K562 (cell line): ENCODE measurements at regions not wholly inside any gene's neighbourhood (a gene's known extent, or its start where the extent isn't known, plus 50 kb on each side); places are given as distances from the start of the nearest gene placed in this dataset.

Source experiments
- ATAC-seq: fragments of 200-7000 bp; cut with Tn5 transposase; 3 replicates; pipeline ENCODE4 v1.9.1; 2020; ENCODE audit warnings: moderate library complexity
- BruUV-seq: library from RNA; stranded (reverse); fragments of 400-500 nt; replicated peaks from 2 replicates; lab custom pipeline; 2021; lab: Mats Ljungman, UMichigan
- CTCF ChIA-PET: fragments of 300-600 bp; formaldehyde crosslinking; extraction: SDS; loops from one replicate; lab custom pipeline; 2021; ENCODE audit warnings: low intra/inter-chr PET ratio; lab: Yijun Ruan, JAX
- POLR2A ChIA-PET: fragments of 300-600, 350-650 bp; sonication (Branson Sonifier 250); formaldehyde crosslinking; extraction: SDS; loops from one replicate; lab custom pipeline; 2021; ENCODE audit warnings: antibody characterized with exemption, inconsistent platforms; lab: Yijun Ruan, JAX
- DNase-seq, 4 experiments: peaks; one replicate each; pipeline versions ENCODE4 v3.0.0 to v3.0.0-alpha.2; 2011 to 2018; ENCODE audit warnings: low spot score in 3 of 4, mixed read lengths in 3 of 4; ENCODE audit errors: extremely low read depth in 1 of 4
- FAIRE-seq: peaks from 2 replicates; lab custom pipeline; 2011; peaks lifted over from hg19 to GRCh38; lab: Jason Lieb, UNC
- H2AFZ ChIP-seq: 2 replicates; pipeline ENCODE4 v1.6.0; 2011; ENCODE audit warnings: low read depth, low read length, control low read depth, inconsistent platforms
- H3K27ac ChIP-seq: fragments of 200-600 bp; 3 replicates; pipeline ENCODE4 v1.8.0; 2011; ENCODE audit warnings: low read depth, mild to moderate bottlenecking, control low read depth, inconsistent platforms, low read length, moderate library complexity, mixed read lengths; ENCODE audit errors: extremely low read depth
- H3K27me3 ChIP-seq, 2 experiments: fragments of 300-600 bp in 1 of 2; 2 replicates in 1 of 2; 3 replicates in 1 of 2; pipeline versions ENCODE4 v1.6.0 to v1.8.0; 2011; ENCODE audit warnings: inconsistent platforms in 2 of 2, low read length in 2 of 2, mild to moderate bottlenecking in 1 of 2, mixed read lengths in 1 of 2, moderate library complexity in 1 of 2; ENCODE audit not compliant: control insufficient read depth in 2 of 2, insufficient read depth in 2 of 2
- H3K36me3 ChIP-seq: fragments of 300-600 bp; 3 replicates; pipeline ENCODE4 v1.8.0; 2011; ENCODE audit warnings: mild to moderate bottlenecking, low read length, inconsistent platforms; ENCODE audit not compliant: control insufficient read depth, insufficient read depth
- H3K4me1 ChIP-seq, 2 experiments: fragments of 200-600 bp in 1 of 2; replicated peaks in 1 of 2; 2 replicates in 1 of 2; 3 replicates in 1 of 2; pipeline versions ENCODE4 v1.5.1 to v1.8.0; 2011; ENCODE audit warnings: inconsistent platforms in 2 of 2, low read length in 2 of 2, mild to moderate bottlenecking in 1 of 2, mixed read lengths in 1 of 2, moderate library complexity in 1 of 2; ENCODE audit not compliant: control insufficient read depth in 2 of 2, insufficient read depth in 2 of 2
- H3K4me2 ChIP-seq: 2 replicates; pipeline ENCODE4 v1.6.1; 2011; ENCODE audit warnings: low read length, control low read depth, inconsistent platforms, mixed read lengths; ENCODE audit not compliant: insufficient read depth
- H3K4me3 ChIP-seq: fragments of 200-600 bp; sonication (generic), shearing (Covaris generic); 2 replicates; pipeline ENCODE4 v1.5.1; 2016; ENCODE audit warnings: control low read depth, inconsistent platforms
- H3K79me2 ChIP-seq: fragments of 200-600 bp; 3 replicates; pipeline ENCODE4 v1.8.0; 2011; ENCODE audit warnings: low read length, inconsistent platforms; ENCODE audit not compliant: control insufficient read depth, insufficient read depth
- H3K9ac ChIP-seq, 2 experiments: 2 replicates each; pipeline versions ENCODE4 v1.6.0 to v1.6.1; 2011; ENCODE audit warnings: low read depth in 2 of 2, low read length in 2 of 2, control low read depth in 1 of 2, inconsistent platforms in 1 of 2, mild to moderate bottlenecking in 1 of 2, mixed read lengths in 1 of 2; ENCODE audit not compliant: insufficient read depth in 1 of 2
- H3K9me1 ChIP-seq: one replicate; pipeline ENCODE4 v1.6.0; 2011; ENCODE audit warnings: inconsistent platforms, mild to moderate bottlenecking, low read length, moderate library complexity; ENCODE audit not compliant: control insufficient read depth, insufficient read depth
- H3K9me3 ChIP-seq: replicated peaks from 2 replicates; pipeline ENCODE4 v1.5.1; 2011; ENCODE audit warnings: low read depth, low read length, inconsistent platforms; ENCODE audit not compliant: control insufficient read depth, insufficient read depth
- H4K20me1 ChIP-seq: replicated peaks from 2 replicates; pipeline ENCODE4 v1.6.1; 2011; ENCODE audit warnings: low read length, inconsistent platforms, mixed read lengths; ENCODE audit not compliant: control insufficient read depth, insufficient read depth
- GTF3C2 ChIP-seq: IDR thresholded peaks from 3 replicates; pipeline ENCODE4 v1.6.1; 2011; ENCODE audit warnings: borderline replicate concordance, mild to moderate bottlenecking, moderate library complexity; ENCODE audit not compliant: insufficient read length; ENCODE audit errors: extremely low read depth
- PHB2 ChIP-seq: fragments of 450-650 bp; IDR thresholded peaks from 2 replicates; pipeline ENCODE4 v1.6.1; 2017; ENCODE audit warnings: low read depth
- TFAP4 ChIP-seq: sonication (generic); formaldehyde crosslinking; IDR thresholded peaks from 2 replicates; pipeline ENCODE4 v1.8.0; 2022; ENCODE audit warnings: missing genetic modification reagents, mild to moderate bottlenecking, moderate library complexity, borderline replicate concordance
- ZNF134 ChIP-seq: fragments of 250-450 bp; sonication (Bioruptor Pico); conservative IDR thresholded peaks from 2 replicates; pipeline ENCODE4 v1.4.0; 2020
- ZNF766 ChIP-seq: fragments of 200-800 bp; sonication (Bioruptor generic); conservative IDR thresholded peaks from 2 replicates; pipeline ENCODE4 v1.6.1; 2016; ENCODE audit warnings: missing genetic modification characterization, missing compliant biosample characterization
- WGBS: fragments of 100-300 bp; shearing (Covaris generic); methylation state at CpG from one replicate; pipeline ENCODE4 v1.1.6; 2016; ENCODE audit warnings: low coverage, mixed read lengths; ENCODE audit not compliant: insufficient coverage; ENCODE audit errors: missing lambda C conversion rate; 5-methylcytosine and 5-hydroxymethylcytosine counted together
- in situ Hi-C: fragments of 300-500 bp; cut with MboI; formaldehyde crosslinking; loops from 4 replicates; pipeline ENCODE4 v1.15.0; 2018; ENCODE audit warnings: inconsistent platforms, mixed read lengths
- intact Hi-C: fragments of 100-400 bp; cut with micrococcal nuclease; formaldehyde crosslinking; loops from 2 replicates; pipeline ENCODE4 v1.14.2; 2022

- no peak for TF ChIP-seq PHB2
Measured at GRCh38 chr7:153522261-153522660, 529.9 kb upstream of the DPP6 start (continued).

- CTCF ChIA-PET = no interaction called here
- intact Hi-C loops = no loop called here
Measured at GRCh38 chr7:153523320-153524015, 528.7 kb upstream of the DPP6 start.

More at GRCh38 chr7:153523320-153524015, 528.7 kb upstream of the DPP6 start:
- Histone ChIP-seq H3K27ac (no peak overlapping the region), H3K36me3 (no peaks in the 10 kb centered on the region), H3K9ac (no peak overlapping the region; a peak in 1 of 4 replicates), H3K9me1 (no peaks in the 10 kb centered on the region), H3K27me3 (peaks cover 17 to 63% of the 10 kb centered on the region in 2 experiments), H4K20me1 (no peaks in the 10 kb centered on the region), H3K4me1 (no peaks in the 10 kb centered on the region), H3K4me2 (no peak overlapping the region), H3K9me3 (no peaks in the 10 kb centered on the region), H2AFZ (no peak overlapping the region), H3K79me2 (no peaks in the 10 kb centered on the region), H3K4me3 (no peak overlapping the region)
- DNase-seq = no peak
- in situ Hi-C loops = no loop called here
- FAIRE-seq = no peak
- no peak for ATAC-seq
- 2% methylated on average over 16 of the region's 16 CpGs for WGBS
- TF ChIP-seq ZNF766 (CRISPR knock-in tag) = no peak
- no peak for TF ChIP-seq TFAP4 (CRISPR knock-in tag)
- no peak for TF ChIP-seq GTF3C2
- TF ChIP-seq ZNF134 = no peak
- POLR2A ChIA-PET = no interaction called here
- BruUV-seq = no TSS peak
